HL-60 (cell line): ENCODE measurements at regions not wholly inside any gene's neighbourhood (a gene's known extent, or its start where the extent isn't known, plus 50 kb on each side); places are given as distances from the start of the nearest gene placed in this dataset.

Experiments used
- GABPA ChIP-seq: IDR thresholded peaks from 2 replicates; pipeline ENCODE4 v1.6.1; 2012; ENCODE audit warnings: low read depth
- POLR2AphosphoS5 ChIP-seq: IDR thresholded peaks from 2 replicates; pipeline ENCODE4 v1.6.1; 2012; ENCODE audit warnings: low read depth
- REST ChIP-seq: IDR thresholded peaks from 2 replicates; pipeline ENCODE4 v1.6.1; 2012; ENCODE audit warnings: low read depth; ENCODE audit not compliant: insufficient replicate concordance
- TF ChIP-seq, protein P1 (sequence below): IDR thresholded peaks from one replicate; pipeline ENCODE4 v1.5.1; 2011; ENCODE audit warnings: low read length, control low read depth, inconsistent platforms; ENCODE audit not compliant: insufficient read depth

GRCh38 chr10:29951441-29951931, 107.9 kb downstream of the JCAD start:
- TF ChIP-seq, protein P1, sequence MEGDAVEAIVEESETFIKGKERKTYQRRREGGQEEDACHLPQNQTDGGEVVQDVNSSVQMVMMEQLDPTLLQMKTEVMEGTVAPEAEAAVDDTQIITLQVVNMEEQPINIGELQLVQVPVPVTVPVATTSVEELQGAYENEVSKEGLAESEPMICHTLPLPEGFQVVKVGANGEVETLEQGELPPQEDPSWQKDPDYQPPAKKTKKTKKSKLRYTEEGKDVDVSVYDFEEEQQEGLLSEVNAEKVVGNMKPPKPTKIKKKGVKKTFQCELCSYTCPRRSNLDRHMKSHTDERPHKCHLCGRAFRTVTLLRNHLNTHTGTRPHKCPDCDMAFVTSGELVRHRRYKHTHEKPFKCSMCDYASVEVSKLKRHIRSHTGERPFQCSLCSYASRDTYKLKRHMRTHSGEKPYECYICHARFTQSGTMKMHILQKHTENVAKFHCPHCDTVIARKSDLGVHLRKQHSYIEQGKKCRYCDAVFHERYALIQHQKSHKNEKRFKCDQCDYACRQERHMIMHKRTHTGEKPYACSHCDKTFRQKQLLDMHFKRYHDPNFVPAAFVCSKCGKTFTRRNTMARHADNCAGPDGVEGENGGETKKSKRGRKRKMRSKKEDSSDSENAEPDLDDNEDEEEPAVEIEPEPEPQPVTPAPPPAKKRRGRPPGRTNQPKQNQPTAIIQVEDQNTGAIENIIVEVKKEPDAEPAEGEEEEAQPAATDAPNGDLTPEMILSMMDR, result no peak
- no peak for TF ChIP-seq REST
- no peak for TF ChIP-seq POLR2AphosphoS5
- no peak for TF ChIP-seq GABPA
